Testis (tissue), 2 donors: ENCODE measurements at regions not wholly inside any gene's neighbourhood (a gene's known extent, or its start where the extent isn't known, plus 50 kb on each side); places are given as distances from the start of the nearest gene placed in this dataset.

Source experiments
- DNase-seq: peaks from one replicate; pipeline ENCODE4 v3.0.0-alpha.2; 2019
- H3K27ac ChIP-seq, 2 donors: fragments of 200-600 bp; sonication (generic); one replicate each; pipeline ENCODE4 v1.5.1; 2019
- H3K27me3 ChIP-seq: fragments of 200-600 bp; sonication (generic); one replicate; pipeline ENCODE4 v1.5.1; 2019
- H3K36me3 ChIP-seq: fragments of 200-600 bp; sonication (generic); one replicate; pipeline ENCODE4 v1.5.1; 2017; ENCODE audit warnings: low read depth; ENCODE audit errors: missing control alignments
- H3K4me1 ChIP-seq: fragments of 200-600 bp; sonication (generic); one replicate; pipeline ENCODE4 v1.5.1; 2019
- H3K4me3 ChIP-seq, 2 donors: fragments of 200-600 bp; sonication (generic); one replicate each; pipeline ENCODE4 v1.5.1; 2017 to 2019
- H3K9me3 ChIP-seq: fragments of 200-600 bp; sonication (generic); one replicate; pipeline ENCODE4 v1.5.1; 2017
- POLR2A ChIP-seq: fragments of 450-650 bp; IDR thresholded peaks from one replicate; pipeline ENCODE4 v1.6.1; 2017; ENCODE audit warnings: antibody characterized with exemption, mild to moderate bottlenecking, moderate library complexity
- WGBS, 2 donors: methylation state at CpG; one replicate each; pipeline ENCODE4 v1.1.5; 2018; 5-methylcytosine and 5-hydroxymethylcytosine counted together
- intact Hi-C: fragments of 100-400 bp; cut with DNase I; formaldehyde crosslinking; loops from one replicate; pipeline ENCODE4 v1.15.1; 2023; ENCODE audit warnings: low total_unique reads
- TF ChIP-seq, protein P1 (sequence below), 3 experiments: fragments of 450-650 bp in 2 of 3; fragments of 200-600 bp in 1 of 3; sonication (generic) in 1 of 3; IDR thresholded peaks; one replicate each; pipeline ENCODE4 v1.5.1; 2016 to 2019; ENCODE audit warnings: antibody characterized with exemption in 3 of 3, mild to moderate bottlenecking in 2 of 3, moderate library complexity in 1 of 3

- no peak for TF ChIP-seq POLR2A
- TF ChIP-seq, protein P1, sequence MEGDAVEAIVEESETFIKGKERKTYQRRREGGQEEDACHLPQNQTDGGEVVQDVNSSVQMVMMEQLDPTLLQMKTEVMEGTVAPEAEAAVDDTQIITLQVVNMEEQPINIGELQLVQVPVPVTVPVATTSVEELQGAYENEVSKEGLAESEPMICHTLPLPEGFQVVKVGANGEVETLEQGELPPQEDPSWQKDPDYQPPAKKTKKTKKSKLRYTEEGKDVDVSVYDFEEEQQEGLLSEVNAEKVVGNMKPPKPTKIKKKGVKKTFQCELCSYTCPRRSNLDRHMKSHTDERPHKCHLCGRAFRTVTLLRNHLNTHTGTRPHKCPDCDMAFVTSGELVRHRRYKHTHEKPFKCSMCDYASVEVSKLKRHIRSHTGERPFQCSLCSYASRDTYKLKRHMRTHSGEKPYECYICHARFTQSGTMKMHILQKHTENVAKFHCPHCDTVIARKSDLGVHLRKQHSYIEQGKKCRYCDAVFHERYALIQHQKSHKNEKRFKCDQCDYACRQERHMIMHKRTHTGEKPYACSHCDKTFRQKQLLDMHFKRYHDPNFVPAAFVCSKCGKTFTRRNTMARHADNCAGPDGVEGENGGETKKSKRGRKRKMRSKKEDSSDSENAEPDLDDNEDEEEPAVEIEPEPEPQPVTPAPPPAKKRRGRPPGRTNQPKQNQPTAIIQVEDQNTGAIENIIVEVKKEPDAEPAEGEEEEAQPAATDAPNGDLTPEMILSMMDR (IDR thresholded peaks at IDR 0.05): no peak
- H3K4me1 ChIP-seq: no peaks in the 10 kb centered on the region
- no peaks in the 10 kb centered on the region for H3K27me3 ChIP-seq
- intact Hi-C loops: no loop called here
- H3K4me3 ChIP-seq: no peak overlapping the region
- no peak for DNase-seq
- H3K36me3 ChIP-seq: no peaks in the 10 kb centered on the region
- H3K9me3 ChIP-seq: no peaks in the 10 kb centered on the region
- H3K27ac ChIP-seq: no peak overlapping the region
Observed at GRCh38 chr3:167938516-167938915, 157.2 kb downstream of the GOLIM4 start.

DNA sequence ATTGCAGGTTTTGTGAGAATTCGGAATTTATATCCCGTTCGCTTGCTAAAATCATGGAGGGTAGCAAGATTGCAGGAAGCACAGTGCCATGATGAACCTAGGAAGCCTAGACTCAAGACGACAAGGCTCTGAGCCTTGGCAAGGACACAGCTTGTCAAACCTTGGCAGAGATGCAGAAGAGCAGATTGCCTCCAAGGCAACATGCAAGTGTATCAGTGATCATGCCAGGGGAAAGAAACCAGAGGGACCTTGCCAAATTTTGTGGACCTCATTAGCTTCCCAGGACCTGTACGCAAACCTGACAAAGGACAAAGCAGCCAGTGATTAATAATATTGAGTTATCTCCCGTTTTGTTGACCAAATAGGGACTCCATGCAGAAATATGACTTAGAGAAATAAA is 159.7 kb downstream of the GOLIM4 start:
- Histone ChIP-seq H3K27ac (no peak overlapping the region), H3K4me1 (no peaks in the 10 kb centered on the region), H3K36me3 (no peaks in the 10 kb centered on the region), H3K9me3 (no peaks in the 10 kb centered on the region), H3K4me3 (no peak overlapping the region), H3K27me3 (no peaks in the 10 kb centered on the region)
- no peak for DNase-seq
- no peak for TF ChIP-seq POLR2A
- TF ChIP-seq, protein P1 (IDR thresholded peaks at IDR 0.05): no peak
- 73 to 75% methylated on average over 6 of the region's 6 CpGs for WGBS, 2 donors
- intact Hi-C loops: no loop called here

DNA sequence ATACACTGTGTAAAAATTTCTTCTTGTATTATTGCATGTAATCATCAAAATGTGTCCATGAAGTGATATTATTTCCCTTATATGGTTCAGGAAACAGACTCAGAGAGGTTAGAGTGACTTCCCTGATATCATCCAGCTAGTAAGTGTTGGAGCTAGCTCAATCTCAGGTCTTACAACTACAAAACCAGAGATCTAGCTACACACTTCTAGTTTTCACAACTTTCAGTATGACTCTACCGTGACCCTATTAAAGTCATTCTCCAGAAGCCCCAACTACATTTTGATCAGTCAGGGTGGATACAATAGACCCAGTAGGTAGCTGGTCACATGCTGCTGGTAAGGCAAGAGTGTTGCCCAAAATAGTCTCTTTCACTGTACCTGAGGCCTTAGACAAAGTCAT is 165.3 kb downstream of the GOLIM4 start:
- intact Hi-C loops: no loop called here
- H3K36me3 ChIP-seq: no peaks in the 10 kb centered on the region
- no peak overlapping the region for H3K4me3 ChIP-seq
- no peaks in the 10 kb centered on the region for H3K9me3 ChIP-seq
- no peaks in the 10 kb centered on the region for H3K4me1 ChIP-seq
- DNase-seq: no peak
- H3K27ac ChIP-seq: no peak overlapping the region
- WGBS, 2 donors: 93 to 95% methylated on average over 1 of the region's 1 CpG
- TF ChIP-seq, protein P1 (IDR thresholded peaks at IDR 0.05): no peak
- TF ChIP-seq POLR2A: no peak
- no peaks in the 10 kb centered on the region for H3K27me3 ChIP-seq

DNA sequence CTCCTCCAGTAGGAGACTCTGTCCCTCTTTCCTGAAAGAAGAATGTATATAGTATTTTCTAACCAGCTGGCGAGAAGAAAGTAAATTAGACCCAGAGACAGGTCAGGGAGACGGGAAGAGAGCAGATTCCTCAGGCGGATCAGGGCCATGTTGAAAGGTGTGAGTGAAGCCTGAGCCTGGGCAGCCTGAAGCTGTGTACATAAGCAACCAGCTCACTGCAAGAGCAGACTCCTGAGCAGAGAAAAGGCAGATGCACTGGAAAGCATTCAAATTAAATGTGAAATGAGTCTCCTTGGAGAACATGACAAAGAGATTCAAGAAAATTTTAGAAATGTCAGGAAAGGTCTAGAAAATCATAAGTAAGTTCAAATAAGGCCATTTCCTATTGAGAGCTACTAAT is 165.8 kb downstream of the GOLIM4 start:
- no peaks in the 10 kb centered on the region for H3K4me1 ChIP-seq
- no peak for DNase-seq
- intact Hi-C loops: no loop called here
- no peak overlapping the region for H3K4me3 ChIP-seq
- no peak overlapping the region for H3K27ac ChIP-seq
- no peaks in the 10 kb centered on the region for H3K27me3 ChIP-seq
- no peaks in the 10 kb centered on the region for H3K36me3 ChIP-seq
- TF ChIP-seq POLR2A: no peak
- TF ChIP-seq, protein P1 (IDR thresholded peaks at IDR 0.05): no peak
- WGBS, 2 donors: 77 to 84% methylated on average over 3 of the region's 3 CpGs
- H3K9me3 ChIP-seq: no peaks in the 10 kb centered on the region

- no peak overlapping the region for H3K27ac ChIP-seq
- no peaks in the 10 kb centered on the region for H3K4me1 ChIP-seq
- H3K36me3 ChIP-seq: no peaks in the 10 kb centered on the region
- 71 to 88% methylated on average over 4 of the region's 4 CpGs for WGBS, 2 donors
- no peaks in the 10 kb centered on the region for H3K9me3 ChIP-seq
- H3K4me3 ChIP-seq: no peak overlapping the region
- intact Hi-C loops: no loop called here
- DNase-seq: no peak
- no peaks in the 10 kb centered on the region for H3K27me3 ChIP-seq
- TF ChIP-seq POLR2A: no peak
- TF ChIP-seq, protein P1 (IDR thresholded peaks at IDR 0.05): peak in 1 of 3 experiments; percentile 4
Observed at GRCh38 chr3:167928381-167928780, 167.3 kb downstream of the GOLIM4 start.
